Neural progenitor cell (in vitro differentiated cells): ENCODE measurements at regions not wholly inside any gene's neighbourhood (a gene's known extent, or its start where the extent isn't known, plus 50 kb on each side); places are given as distances from the start of the nearest gene placed in this dataset.

Source experiments
- DNase-seq: peaks from one replicate; pipeline ENCODE4 v3.0.0-alpha.2; 2016; ENCODE audit warnings: low spot score
- H2AFZ ChIP-seq: fragments of 200-600 bp; sonication (generic); replicated peaks from 2 replicates; pipeline ENCODE4 v1.6.1; 2016; ENCODE audit warnings: antibody characterized with exemption
- H3F3A ChIP-seq: fragments of 200-600 bp; sonication (generic); 2 replicates; pipeline ENCODE4 v1.6.1; 2016; ENCODE audit warnings: antibody characterized with exemption, low read depth
- H3K27ac ChIP-seq: fragments of 200-600 bp; sonication (generic); 2 replicates; pipeline ENCODE4 v1.5.1; 2016; ENCODE audit warnings: mild to moderate bottlenecking
- H3K27me3 ChIP-seq: fragments of 200-600 bp; sonication (generic); 2 replicates; pipeline ENCODE4 v1.6.1; 2016; ENCODE audit warnings: mild to moderate bottlenecking, moderate library complexity
- H3K36me3 ChIP-seq: fragments of 200-600 bp; sonication (generic); 2 replicates; pipeline ENCODE4 v1.5.1; 2016
- H3K4me1 ChIP-seq: fragments of 200-600 bp; sonication (generic); 2 replicates; pipeline ENCODE4 v1.6.1; 2016; ENCODE audit warnings: mixed run types
- H3K4me2 ChIP-seq: fragments of 200-600 bp; sonication (generic); 2 replicates; pipeline ENCODE4 v1.6.1; 2016
- H3K4me3 ChIP-seq: fragments of 200-600 bp; sonication (generic); 2 replicates; pipeline ENCODE4 v1.5.1; 2016
- H3K79me2 ChIP-seq: fragments of 200-600 bp; sonication (generic); 2 replicates; pipeline ENCODE4 v1.6.1; 2016; ENCODE audit warnings: low read depth
- H3K9ac ChIP-seq: fragments of 200-600 bp; sonication (generic); 2 replicates; pipeline ENCODE4 v1.6.1; 2016
- H3K9me3 ChIP-seq: fragments of 200-600 bp; sonication (generic); 2 replicates; pipeline ENCODE4 v1.5.1; 2016; ENCODE audit warnings: low read depth
- H4K20me1 ChIP-seq: fragments of 200-600 bp; sonication (generic); 2 replicates; pipeline ENCODE4 v1.6.1; 2016; ENCODE audit warnings: low read depth
- H3K27ac Mint-ChIP-seq: 3 replicates; pipeline ENCODE4 v1.8.0; 2021; ENCODE audit warnings: mixed read lengths
- H3K27me3 Mint-ChIP-seq: 2 replicates; pipeline ENCODE4 v1.8.0; 2022; ENCODE audit warnings: low read depth, mild to moderate bottlenecking, inconsistent platforms, moderate library complexity, mixed read lengths; ENCODE audit not compliant: insufficient read depth
- H3K36me3 Mint-ChIP-seq: 3 replicates; pipeline ENCODE4 v1.8.0; 2021; ENCODE audit warnings: mixed read lengths
- H3K4me1 Mint-ChIP-seq: 3 replicates; pipeline ENCODE4 v1.8.0; 2021; ENCODE audit warnings: mixed read lengths
- H3K4me3 Mint-ChIP-seq: 3 replicates; pipeline ENCODE4 v1.8.0; 2021; ENCODE audit warnings: mild to moderate bottlenecking, moderate library complexity, mixed read lengths
- H3K9me3 Mint-ChIP-seq: 3 replicates; pipeline ENCODE4 v1.8.0; 2020; ENCODE audit warnings: mixed read lengths
- EZH2 ChIP-seq: fragments of 200-600 bp; sonication (generic); IDR thresholded peaks from 2 replicates; pipeline ENCODE4 v1.6.1; 2017; ENCODE audit warnings: antibody characterized with exemption, mild to moderate bottlenecking, moderate library complexity
- EZH2phosphoT487 ChIP-seq: fragments of 200-600 bp; sonication (generic); IDR thresholded peaks from 2 replicates; pipeline ENCODE4 v1.6.1; 2017; ENCODE audit warnings: antibody characterized with exemption
- TF ChIP-seq, protein P1 (sequence below): fragments of 200-600 bp; sonication (generic); IDR thresholded peaks from 2 replicates; pipeline ENCODE4 v1.5.1; 2017; ENCODE audit warnings: antibody characterized with exemption, mild to moderate bottlenecking

DNA sequence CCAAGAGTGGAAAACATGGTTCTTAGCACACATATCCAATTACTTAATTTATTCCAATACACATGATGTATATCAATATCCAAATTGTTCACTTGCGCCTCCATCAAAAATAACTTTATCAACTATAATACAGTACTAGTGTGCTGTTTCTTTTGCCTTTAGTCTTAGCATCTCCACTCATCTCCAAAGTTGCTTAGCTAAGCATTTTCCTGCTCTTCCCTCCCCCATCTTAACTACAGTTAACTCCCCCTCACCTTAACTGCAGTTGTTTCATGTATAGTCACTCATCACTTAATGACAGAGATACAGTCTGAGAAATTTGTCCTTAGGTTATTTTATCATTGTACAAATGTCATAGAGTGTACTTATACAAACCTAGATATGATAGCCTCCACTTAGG lies 705.2 kb upstream of the LINC00305 start:
- Histone ChIP-seq H3K9me3 (no peaks in the 10 kb centered on the region), H4K20me1 (no peaks in the 10 kb centered on the region), H3K4me1 (no peaks in the 10 kb centered on the region), H3K4me3 (no peak overlapping the region), H3K4me2 (no peak overlapping the region), H3K27ac (no peak overlapping the region), H3K27me3 (no peaks in the 10 kb centered on the region), H3K79me2 (no peaks in the 10 kb centered on the region), H3K9ac (no peak overlapping the region), H3F3A (no peaks in the 10 kb centered on the region), H3K36me3 (no peaks in the 10 kb centered on the region), H2AFZ (no peak overlapping the region)
- Mint-ChIP-seq H3K27ac (no peak overlapping the region), H3K4me3 (no peak overlapping the region), H3K9me3 (no peaks in the 10 kb centered on the region), H3K27me3 (peaks cover 3% of the 10 kb centered on the region), H3K36me3 (no peaks in the 10 kb centered on the region), H3K4me1 (no peaks in the 10 kb centered on the region)
- DNase-seq, result no peak
- no peak for TF ChIP-seq EZH2
- TF ChIP-seq, protein P1, sequence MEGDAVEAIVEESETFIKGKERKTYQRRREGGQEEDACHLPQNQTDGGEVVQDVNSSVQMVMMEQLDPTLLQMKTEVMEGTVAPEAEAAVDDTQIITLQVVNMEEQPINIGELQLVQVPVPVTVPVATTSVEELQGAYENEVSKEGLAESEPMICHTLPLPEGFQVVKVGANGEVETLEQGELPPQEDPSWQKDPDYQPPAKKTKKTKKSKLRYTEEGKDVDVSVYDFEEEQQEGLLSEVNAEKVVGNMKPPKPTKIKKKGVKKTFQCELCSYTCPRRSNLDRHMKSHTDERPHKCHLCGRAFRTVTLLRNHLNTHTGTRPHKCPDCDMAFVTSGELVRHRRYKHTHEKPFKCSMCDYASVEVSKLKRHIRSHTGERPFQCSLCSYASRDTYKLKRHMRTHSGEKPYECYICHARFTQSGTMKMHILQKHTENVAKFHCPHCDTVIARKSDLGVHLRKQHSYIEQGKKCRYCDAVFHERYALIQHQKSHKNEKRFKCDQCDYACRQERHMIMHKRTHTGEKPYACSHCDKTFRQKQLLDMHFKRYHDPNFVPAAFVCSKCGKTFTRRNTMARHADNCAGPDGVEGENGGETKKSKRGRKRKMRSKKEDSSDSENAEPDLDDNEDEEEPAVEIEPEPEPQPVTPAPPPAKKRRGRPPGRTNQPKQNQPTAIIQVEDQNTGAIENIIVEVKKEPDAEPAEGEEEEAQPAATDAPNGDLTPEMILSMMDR, result no peak
- TF ChIP-seq EZH2phosphoT487, result no peak

DNA sequence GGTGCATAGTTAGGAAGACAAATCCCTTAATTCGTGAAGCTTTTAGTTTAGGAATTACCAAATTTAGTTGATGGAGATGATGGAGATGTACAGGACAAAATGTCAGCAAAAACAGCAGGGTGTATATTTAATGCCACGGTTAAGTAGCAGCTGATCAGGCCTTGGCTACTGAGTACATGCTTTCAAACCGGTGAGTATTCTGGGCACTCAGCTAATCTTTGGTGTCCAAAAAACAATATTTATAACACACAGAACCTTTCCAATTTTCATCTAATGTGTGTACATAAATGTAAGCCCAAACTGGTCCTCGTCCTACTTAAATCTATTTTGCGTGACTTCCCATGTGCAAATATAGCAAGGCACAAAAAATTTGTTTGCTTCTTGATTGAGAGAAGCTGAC lies 703.4 kb upstream of the LINC00305 start:
- Mint-ChIP-seq H3K4me1 (no peaks in the 10 kb centered on the region), H3K36me3 (no peaks in the 10 kb centered on the region), H3K27ac (no peak overlapping the region), H3K27me3 (peaks cover 3% of the 10 kb centered on the region), H3K9me3 (no peaks in the 10 kb centered on the region), H3K4me3 (no peak overlapping the region)
- Histone ChIP-seq H3K36me3 (no peaks in the 10 kb centered on the region), H3K9ac (no peak overlapping the region), H3K27ac (no peak overlapping the region), H3K27me3 (no peaks in the 10 kb centered on the region), H3K4me3 (no peak overlapping the region), H3K79me2 (no peaks in the 10 kb centered on the region), H3K9me3 (no peaks in the 10 kb centered on the region), H3K4me2 (no peak overlapping the region), H2AFZ (no peak overlapping the region), H3F3A (peaks cover 1% of the 10 kb centered on the region), H3K4me1 (no peaks in the 10 kb centered on the region), H4K20me1 (no peaks in the 10 kb centered on the region)
- TF ChIP-seq EZH2 (no peak), EZH2phosphoT487 (no peak)
- no peak for DNase-seq

DNA sequence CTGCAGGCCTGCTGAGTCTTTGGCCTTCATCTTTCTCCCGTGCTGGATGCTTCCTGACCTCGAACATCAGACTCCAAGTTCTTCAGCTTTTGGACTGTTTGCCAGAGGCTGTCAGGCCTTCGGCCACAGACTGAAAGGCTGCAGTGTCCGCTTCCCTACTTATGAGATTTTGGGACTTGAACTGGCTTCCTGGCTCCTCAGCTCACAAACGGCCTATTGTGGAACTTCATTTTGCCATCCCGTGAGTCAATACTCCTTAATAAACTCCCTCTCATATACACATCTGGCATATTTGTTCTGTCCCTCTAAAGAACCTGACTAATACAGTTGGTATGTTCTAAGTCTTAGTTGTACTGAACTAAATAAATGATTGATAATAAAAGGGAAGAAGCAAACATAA lies 702.8 kb upstream of the LINC00305 start:
- no peak overlapping the region for H3K9ac ChIP-seq
- no peak for TF ChIP-seq EZH2
- TF ChIP-seq, protein P1, result no peak
- no peak for TF ChIP-seq EZH2phosphoT487
- H3K27me3 ChIP-seq, result no peaks in the 10 kb centered on the region
- H3K79me2 ChIP-seq, result no peaks in the 10 kb centered on the region
- Mint-ChIP-seq H3K4me3 (no peak overlapping the region), H3K27ac (no peak overlapping the region), H3K9me3 (no peaks in the 10 kb centered on the region), H3K27me3 (peaks cover 3% of the 10 kb centered on the region), H3K36me3 (no peaks in the 10 kb centered on the region), H3K4me1 (no peaks in the 10 kb centered on the region)
- H3K4me1 ChIP-seq, result no peaks in the 10 kb centered on the region
- no peak for DNase-seq
- no peaks in the 10 kb centered on the region for H4K20me1 ChIP-seq
- H3K4me3 ChIP-seq, result no peak overlapping the region
- peaks cover 6% of the 10 kb centered on the region for H3F3A ChIP-seq
- H3K4me2 ChIP-seq, result no peak overlapping the region
- H3K36me3 ChIP-seq, result no peaks in the 10 kb centered on the region
- H3K27ac ChIP-seq, result no peak overlapping the region
- no peak overlapping the region for H2AFZ ChIP-seq
- no peaks in the 10 kb centered on the region for H3K9me3 ChIP-seq

DNA sequence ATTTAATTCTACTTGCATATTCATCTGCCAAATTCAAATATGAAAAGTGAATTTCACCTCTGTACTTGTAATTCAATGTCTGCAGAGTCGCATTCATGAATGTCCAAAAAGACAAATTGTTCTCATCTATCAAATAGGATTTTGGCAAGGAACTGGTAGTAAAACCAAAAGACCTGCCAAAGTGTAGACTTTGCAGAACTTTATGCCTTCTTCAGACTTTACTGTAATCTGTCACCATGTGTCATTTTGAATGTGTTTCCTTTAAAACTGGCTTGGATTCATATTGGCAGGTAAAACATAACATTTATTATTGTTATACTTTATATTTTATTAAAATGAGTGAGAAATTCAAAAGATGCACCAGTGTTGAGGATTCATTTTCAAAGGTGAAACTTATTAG lies 701.9 kb upstream of the LINC00305 start:
- TF ChIP-seq EZH2phosphoT487 (no peak), EZH2 (no peak)
- TF ChIP-seq, protein P1, result no peak
- H3K4me3 Mint-ChIP-seq, result no peak overlapping the region
- Histone ChIP-seq H3K27me3 (no peaks in the 10 kb centered on the region), H4K20me1 (no peaks in the 10 kb centered on the region), H3K36me3 (no peaks in the 10 kb centered on the region), H3K79me2 (no peaks in the 10 kb centered on the region), H3K4me3 (no peak overlapping the region), H3K27ac (no peak overlapping the region), H3F3A (peaks cover 6% of the 10 kb centered on the region), H3K9ac (no peak overlapping the region), H3K4me2 (no peak overlapping the region), H3K9me3 (no peaks in the 10 kb centered on the region), H3K4me1 (no peaks in the 10 kb centered on the region), H2AFZ (no peak overlapping the region)
- peaks cover 3% of the 10 kb centered on the region for H3K27me3 Mint-ChIP-seq
- DNase-seq, result no peak
- H3K9me3 Mint-ChIP-seq, result no peaks in the 10 kb centered on the region
- no peaks in the 10 kb centered on the region for H3K36me3 Mint-ChIP-seq
- no peak overlapping the region for H3K27ac Mint-ChIP-seq
- no peaks in the 10 kb centered on the region for H3K4me1 Mint-ChIP-seq
